GM19324 (cell line): ENCODE measurements at regions not wholly inside any gene's neighbourhood (a gene's known extent, or its start where the extent isn't known, plus 50 kb on each side); places are given as distances from the start of the nearest gene placed in this dataset.
"Not testable (repeated sequence)": the region's sequence is repeated elsewhere in the genome, so short reads cannot be mapped to it uniquely, and the experiment has no call there.

ENCODE experiments used
- ATAC-seq: cut with Tn5 transposase; IDR thresholded peaks from one replicate; pipeline ENCODE4 v1.9.1; 2021; ENCODE audit warnings: mild to moderate bottlenecking, moderate library complexity; ENCODE audit not compliant: unreplicated experiment, low FRiP score

- no peak for ATAC-seq
Measured at GRCh38 chr14:98008381-98009113, 1211.4 kb downstream of the VRK1 start.

- not testable (repeated sequence) for ATAC-seq
Measured at GRCh38 chr14:98009177-98009576, 1212.0 kb downstream of the VRK1 start.

GRCh38 chr14:98010784-98011183 is 1213.6 kb downstream of the VRK1 start:
- ATAC-seq, result no peak

- no peak for ATAC-seq
Measured at GRCh38 chr14:98014851-98015615, 1217.9 kb downstream of the VRK1 start.

GRCh38 chr14:98015921-98016320 is 1218.7 kb downstream of the VRK1 start:
- ATAC-seq, result no peak

DNA sequence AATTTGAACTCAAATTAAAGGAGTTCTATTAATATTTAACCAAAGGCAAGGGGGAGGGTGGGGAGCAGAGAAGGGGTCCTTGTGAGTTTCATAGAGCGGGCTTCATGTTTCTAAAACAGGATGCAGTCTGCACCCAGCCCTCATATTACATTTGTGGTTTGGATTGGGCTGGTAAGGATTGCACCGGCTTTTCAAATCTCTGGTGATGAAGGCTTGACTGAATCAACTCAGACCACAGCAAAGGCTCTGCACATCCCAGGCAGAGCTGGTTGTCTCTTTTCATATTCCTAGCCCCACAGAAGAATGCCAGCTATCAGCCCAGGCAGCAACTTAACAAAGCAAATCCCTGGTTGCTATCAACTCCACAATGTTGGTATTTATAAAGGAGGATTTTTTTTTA is 1221.4 kb downstream of the VRK1 start:
- ATAC-seq, result no peak

GRCh38 chr14:98022541-98023520 is 1225.6 kb downstream of the VRK1 start:
- no peak for ATAC-seq

DNA sequence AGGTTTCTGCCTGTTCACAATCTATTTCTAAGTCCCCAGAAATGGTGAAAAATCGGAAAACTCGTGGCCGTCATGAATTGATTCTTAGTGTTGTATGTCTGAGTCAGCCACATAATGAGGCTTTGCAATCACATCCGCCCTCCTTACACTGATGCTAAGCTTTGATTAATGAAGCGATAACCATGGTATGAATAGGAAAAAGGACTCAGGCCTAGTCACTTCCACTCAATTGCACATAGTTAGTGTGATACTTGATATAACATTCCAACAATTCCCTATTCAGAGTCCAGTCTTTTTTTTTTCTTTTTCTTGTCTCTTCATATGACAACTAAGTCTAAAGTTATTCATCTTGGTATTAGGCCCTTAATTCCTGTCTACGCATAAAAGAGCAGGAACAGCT is 1231.0 kb downstream of the VRK1 start:
- ATAC-seq, result no peak

DNA sequence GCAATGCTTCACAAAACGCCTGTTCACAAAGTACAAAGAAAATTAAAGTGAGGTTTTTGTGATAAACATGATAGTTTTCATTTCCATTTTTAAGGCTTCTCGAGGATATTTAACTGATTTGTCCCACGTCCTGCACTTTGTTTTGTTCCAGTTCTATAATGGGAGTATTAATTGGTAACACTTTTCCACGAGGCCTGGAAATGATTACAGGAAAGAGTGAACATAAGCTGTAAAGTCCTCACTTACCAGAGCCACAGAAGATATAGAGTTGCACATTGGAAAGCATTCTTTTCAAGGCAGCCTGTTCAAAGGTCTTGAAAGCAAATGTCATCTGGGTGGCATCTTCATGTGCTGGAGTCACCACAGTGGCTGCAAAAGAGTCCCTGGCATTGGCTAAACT is 1236.6 kb downstream of the BCL11B start:
- no peak for ATAC-seq

DNA sequence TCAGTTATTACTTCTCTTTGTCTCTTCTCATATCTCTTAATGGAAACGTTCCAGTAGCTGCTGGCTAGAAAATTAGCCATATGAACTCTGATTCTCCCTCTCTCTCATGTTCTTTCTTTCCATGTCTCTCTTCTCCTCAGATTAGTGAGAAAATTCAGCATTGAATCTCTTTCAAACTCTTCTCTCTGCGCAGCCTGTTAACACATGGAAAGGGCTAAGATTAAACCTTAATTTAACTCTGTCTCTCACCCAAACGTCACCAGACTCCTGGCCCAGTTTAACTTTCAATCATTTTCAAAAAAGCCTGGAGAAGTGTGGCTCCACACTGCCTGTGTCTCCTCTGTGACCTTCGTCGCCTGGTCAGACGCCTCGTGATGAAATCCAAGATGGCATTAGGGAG is 1234.2 kb downstream of the BCL11B start:
- no peak for ATAC-seq

GRCh38 chr14:98056946-98057345 is 1215.1 kb downstream of the BCL11B start:
- no peak for ATAC-seq

- ATAC-seq, result no peak
Measured at GRCh38 chr14:98059106-98059505, 1212.9 kb downstream of the BCL11B start.

- no peak for ATAC-seq
Measured at GRCh38 chr14:98062083-98062482, 1209.9 kb downstream of the BCL11B start.

- ATAC-seq, result no peak
Measured at GRCh38 chr14:98069712-98070171, 1202.3 kb downstream of the BCL11B start.

DNA sequence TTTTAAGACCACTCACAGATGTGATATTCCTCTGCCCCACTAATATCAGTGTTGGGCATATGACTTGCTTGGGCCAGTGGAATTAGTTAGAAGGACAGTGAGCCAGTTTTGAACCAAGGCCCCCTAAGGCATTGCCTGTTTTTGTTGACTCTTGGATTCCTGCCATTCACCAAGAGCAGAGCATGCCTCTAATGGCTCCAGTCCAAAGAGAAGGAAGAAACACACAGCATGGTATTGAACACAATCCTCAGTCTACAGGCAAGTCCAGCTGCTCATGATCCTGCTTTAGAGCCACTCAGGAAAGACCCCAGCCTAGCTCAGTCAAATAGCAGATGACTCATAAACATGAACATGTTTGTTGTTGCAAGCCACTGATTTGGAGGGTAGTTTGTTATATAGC is 1201.5 kb downstream of the BCL11B start:
- no peak for ATAC-seq

- ATAC-seq, result no peak
Measured at GRCh38 chr14:98074111-98074510, 1197.9 kb downstream of the BCL11B start.

DNA sequence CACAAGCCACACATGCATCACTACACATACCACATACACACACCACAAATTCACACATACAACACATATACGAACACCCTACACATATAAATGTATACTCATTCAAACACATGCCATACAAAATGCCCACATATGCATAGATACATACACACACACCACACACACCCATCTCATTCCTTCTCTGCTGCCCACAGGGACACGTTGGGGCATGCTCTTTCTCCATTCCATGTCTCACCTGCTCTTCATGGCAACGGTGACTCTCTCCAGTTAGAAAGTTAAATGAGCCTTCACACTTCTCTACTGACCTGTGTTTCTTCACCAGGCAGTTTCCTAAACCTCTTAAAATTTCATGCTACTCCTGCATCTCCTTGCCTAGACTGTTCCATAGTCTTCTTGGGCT is 1194.8 kb downstream of the BCL11B start:
- ATAC-seq, result no peak

- no peak for ATAC-seq
Measured at GRCh38 chr14:98082833-98083232, 1189.2 kb downstream of the BCL11B start.

DNA sequence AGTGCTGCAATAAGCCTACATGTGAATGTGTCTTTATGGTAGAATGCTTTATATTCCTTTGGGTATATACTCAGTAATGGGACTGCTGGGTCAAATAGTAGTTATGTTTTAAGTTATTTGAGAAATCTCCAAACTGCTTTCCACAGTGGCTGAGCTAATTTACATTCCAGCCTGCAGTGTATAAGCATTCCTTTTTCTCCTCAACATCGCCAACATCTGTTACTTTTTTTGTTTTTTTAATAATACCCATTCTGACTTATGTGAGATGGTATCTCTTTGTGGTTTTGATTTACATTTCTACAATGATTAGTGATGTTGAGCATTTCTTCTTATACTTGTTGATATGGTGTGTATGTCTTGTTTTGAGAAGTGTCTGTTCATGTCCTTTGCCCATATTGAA is 1186.2 kb downstream of the BCL11B start:
- ATAC-seq, result no peak

- ATAC-seq, result no peak
Measured at GRCh38 chr14:98093111-98093510, 1178.9 kb downstream of the BCL11B start.

DNA sequence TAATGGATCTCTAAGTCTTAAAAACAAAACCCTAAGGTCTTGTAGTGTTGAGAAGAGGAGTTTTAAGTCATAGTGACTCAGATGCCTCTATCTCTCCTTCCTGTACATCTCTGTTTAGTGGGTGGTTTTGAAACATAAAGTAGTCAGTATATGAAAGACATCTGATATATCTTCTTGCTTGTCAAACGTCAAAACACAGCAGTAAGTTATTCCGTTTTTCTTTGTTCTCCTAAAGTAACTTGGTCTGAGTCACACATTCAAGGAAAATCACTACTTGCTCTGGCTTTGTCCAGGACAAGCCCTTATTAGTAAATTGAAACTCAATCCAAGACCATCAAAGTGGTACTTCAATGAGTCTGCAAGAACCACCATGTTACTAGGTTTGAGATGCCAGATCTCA is 1172.5 kb downstream of the BCL11B start:
- no peak for ATAC-seq
